ENCODE measurements at regions not wholly inside any gene's neighbourhood (a gene's known extent, or its start where the extent isn't known, plus 50 kb on each side); places are given as distances from the start of the nearest gene placed in this dataset.

- TF ChIP-seq, protein P1, sequence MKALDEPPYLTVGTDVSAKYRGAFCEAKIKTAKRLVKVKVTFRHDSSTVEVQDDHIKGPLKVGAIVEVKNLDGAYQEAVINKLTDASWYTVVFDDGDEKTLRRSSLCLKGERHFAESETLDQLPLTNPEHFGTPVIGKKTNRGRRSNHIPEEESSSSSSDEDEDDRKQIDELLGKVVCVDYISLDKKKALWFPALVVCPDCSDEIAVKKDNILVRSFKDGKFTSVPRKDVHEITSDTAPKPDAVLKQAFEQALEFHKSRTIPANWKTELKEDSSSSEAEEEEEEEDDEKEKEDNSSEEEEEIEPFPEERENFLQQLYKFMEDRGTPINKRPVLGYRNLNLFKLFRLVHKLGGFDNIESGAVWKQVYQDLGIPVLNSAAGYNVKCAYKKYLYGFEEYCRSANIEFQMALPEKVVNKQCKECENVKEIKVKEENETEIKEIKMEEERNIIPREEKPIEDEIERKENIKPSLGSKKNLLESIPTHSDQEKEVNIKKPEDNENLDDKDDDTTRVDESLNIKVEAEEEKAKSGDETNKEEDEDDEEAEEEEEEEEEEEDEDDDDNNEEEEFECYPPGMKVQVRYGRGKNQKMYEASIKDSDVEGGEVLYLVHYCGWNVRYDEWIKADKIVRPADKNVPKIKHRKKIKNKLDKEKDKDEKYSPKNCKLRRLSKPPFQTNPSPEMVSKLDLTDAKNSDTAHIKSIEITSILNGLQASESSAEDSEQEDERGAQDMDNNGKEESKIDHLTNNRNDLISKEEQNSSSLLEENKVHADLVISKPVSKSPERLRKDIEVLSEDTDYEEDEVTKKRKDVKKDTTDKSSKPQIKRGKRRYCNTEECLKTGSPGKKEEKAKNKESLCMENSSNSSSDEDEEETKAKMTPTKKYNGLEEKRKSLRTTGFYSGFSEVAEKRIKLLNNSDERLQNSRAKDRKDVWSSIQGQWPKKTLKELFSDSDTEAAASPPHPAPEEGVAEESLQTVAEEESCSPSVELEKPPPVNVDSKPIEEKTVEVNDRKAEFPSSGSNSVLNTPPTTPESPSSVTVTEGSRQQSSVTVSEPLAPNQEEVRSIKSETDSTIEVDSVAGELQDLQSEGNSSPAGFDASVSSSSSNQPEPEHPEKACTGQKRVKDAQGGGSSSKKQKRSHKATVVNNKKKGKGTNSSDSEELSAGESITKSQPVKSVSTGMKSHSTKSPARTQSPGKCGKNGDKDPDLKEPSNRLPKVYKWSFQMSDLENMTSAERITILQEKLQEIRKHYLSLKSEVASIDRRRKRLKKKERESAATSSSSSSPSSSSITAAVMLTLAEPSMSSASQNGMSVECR (CRISPR knock-in tag; IDR thresholded peaks at IDR 0.05): no peak
- TF ChIP-seq NUFIP1 (IDR thresholded peaks at IDR 0.05; ENCODE audit: partially characterized antibody): no peak
These were observed 483.3 kb upstream of the ADAMTS5 start (continued) for GRCh38 chr21:27450216-27450615.

DNA sequence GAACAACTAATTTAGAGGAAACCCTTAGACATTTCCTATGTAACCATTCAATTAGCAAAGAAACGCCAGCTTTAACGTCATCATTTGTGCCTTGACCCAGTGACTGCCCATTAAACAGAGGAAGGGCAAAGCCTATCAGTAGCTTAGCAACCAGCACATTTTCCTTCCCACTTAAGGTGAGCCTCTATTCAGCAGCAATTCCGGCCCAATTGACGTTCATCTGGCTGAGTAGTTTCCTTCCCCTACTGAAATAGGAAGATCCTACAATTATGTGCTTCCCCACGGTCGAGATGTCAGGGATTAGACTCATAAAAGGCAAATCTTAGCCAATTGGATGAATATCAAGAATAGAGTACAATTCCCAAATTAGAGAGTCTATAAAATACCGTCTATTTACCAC is 482.1 kb upstream of the ADAMTS5 start:
- intact Hi-C loops (cut with micrococcal nuclease): no loop called here
- BruUV-seq (replicated peaks): no TSS peak
- DNase-seq (ENCODE audit: extremely low read depth in 1 of 4, low spot score in 3 of 4): no peak
- H3K27me3 ChIP-seq (ENCODE audit: control insufficient read depth in 2 of 2, insufficient read depth in 2 of 2, low read length in 2 of 2): no peaks in the 10 kb centered on the region
- no peak overlapping the region for H3K27ac ChIP-seq (ENCODE audit: extremely low read depth, low read depth, low read length)
- H2AFZ ChIP-seq (ENCODE audit: low read depth, low read length): no peak overlapping the region
- in situ Hi-C loops (cut with MboI): no loop called here
- no peaks in the 10 kb centered on the region for H3K79me2 ChIP-seq (ENCODE audit: control insufficient read depth, insufficient read depth, low read length)
- no peaks in the 10 kb centered on the region for H4K20me1 ChIP-seq (replicated peaks; ENCODE audit: control insufficient read depth, insufficient read depth, low read length)
- peaks cover 1% of the 10 kb centered on the region; the same call in 1 of the 2 replicates for H3K9me3 ChIP-seq (replicated peaks; ENCODE audit: control insufficient read depth, insufficient read depth, low read depth, low read length)
- H3K9ac ChIP-seq (ENCODE audit: insufficient read depth in 1 of 2, low read depth in 2 of 2, low read length in 2 of 2): no peak overlapping the region
- no peak for ATAC-seq
- no peak overlapping the region for H3K4me3 ChIP-seq
- ChIA-PET POLR2A (no interaction called here), CTCF (ENCODE audit: low intra/inter-chr PET ratio) (no interaction called here)
- 0% methylated on average over 7 of the region's 7 CpGs for WGBS (ENCODE audit: insufficient coverage, low coverage, missing lambda C conversion rate)
- no peak for FAIRE-seq
- H3K36me3 ChIP-seq (ENCODE audit: control insufficient read depth, insufficient read depth, low read length): no peaks in the 10 kb centered on the region
- H3K4me2 ChIP-seq (ENCODE audit: insufficient read depth, low read length): no peak overlapping the region
- TF ChIP-seq SMARCA5 (IDR thresholded peaks at IDR 0.05): no peak
- no peaks in the 10 kb centered on the region for H3K9me1 ChIP-seq (ENCODE audit: control insufficient read depth, insufficient read depth, low read length)
- no peaks in the 10 kb centered on the region for H3K4me1 ChIP-seq (replicated peaks in 1 of 2; ENCODE audit: control insufficient read depth in 2 of 2, insufficient read depth in 2 of 2, low read length in 2 of 2)
